Osteocyte (in vitro differentiated cells): ENCODE measurements at regions not wholly inside any gene's neighbourhood (a gene's known extent, or its start where the extent isn't known, plus 50 kb on each side); places are given as distances from the start of the nearest gene placed in this dataset.

ENCODE experiments used
- DNase-seq: peaks from one replicate; pipeline ENCODE4 v3.0.0; 2021; ENCODE audit warnings: mixed read lengths; ENCODE audit not compliant: unreplicated experiment; ENCODE audit errors: extremely low spot score
- H3K27ac Mint-ChIP-seq: one replicate; pipeline ENCODE4 v1.8.0; 2021; ENCODE audit warnings: mild to moderate bottlenecking, mixed read lengths; ENCODE audit not compliant: unreplicated experiment
- H3K27me3 Mint-ChIP-seq: one replicate; pipeline ENCODE4 v1.8.0; 2021; ENCODE audit warnings: mixed read lengths; ENCODE audit not compliant: unreplicated experiment
- H3K36me3 Mint-ChIP-seq: one replicate; pipeline ENCODE4 v1.8.0; 2021; ENCODE audit warnings: mixed read lengths; ENCODE audit not compliant: unreplicated experiment
- H3K4me1 Mint-ChIP-seq: one replicate; pipeline ENCODE4 v1.8.0; 2021; ENCODE audit warnings: mixed read lengths; ENCODE audit not compliant: unreplicated experiment
- H3K4me3 Mint-ChIP-seq: one replicate; pipeline ENCODE4 v1.8.0; 2021; ENCODE audit warnings: mild to moderate bottlenecking, moderate library complexity, mixed read lengths; ENCODE audit not compliant: unreplicated experiment
- H3K9me3 Mint-ChIP-seq: one replicate; pipeline ENCODE4 v1.8.0; 2021; ENCODE audit warnings: mixed read lengths; ENCODE audit not compliant: unreplicated experiment
- CTCF ChIP-seq: fragments of 200-600 bp; sonication (generic); IDR thresholded peaks from 2 replicates; pipeline ENCODE4 v1.5.0; 2021; ENCODE audit warnings: antibody characterized with exemption, mild to moderate bottlenecking, moderate library complexity

DNA sequence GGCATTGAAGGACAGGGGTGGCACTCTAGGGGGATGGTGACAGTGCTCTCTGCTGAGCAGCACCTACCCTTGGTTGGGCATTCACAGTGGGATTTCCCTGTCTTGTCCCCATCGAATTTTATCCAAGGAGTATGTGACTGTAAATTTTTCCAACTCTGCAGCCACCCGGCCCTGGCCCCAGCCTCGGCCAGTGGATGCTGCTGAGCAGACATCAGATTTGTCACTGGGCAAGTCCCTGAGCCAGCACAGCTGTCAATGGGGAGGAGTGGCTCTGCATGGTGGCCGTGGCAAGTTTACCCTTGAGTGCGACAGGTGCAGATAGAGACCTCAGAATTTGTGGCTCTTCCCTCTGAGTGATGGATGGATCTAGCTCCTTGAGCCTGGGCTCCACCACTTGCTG is 240.2 kb upstream of the CSF3R start:
- TF ChIP-seq CTCF: no peak
- no peaks in the 10 kb centered on the region for H3K36me3 Mint-ChIP-seq
- H3K27me3 Mint-ChIP-seq: no peaks in the 10 kb centered on the region
- H3K4me3 Mint-ChIP-seq: no peak overlapping the region
- H3K9me3 Mint-ChIP-seq: no peaks in the 10 kb centered on the region
- no peaks in the 10 kb centered on the region for H3K4me1 Mint-ChIP-seq
- DNase-seq: no peak
- no peak overlapping the region for H3K27ac Mint-ChIP-seq

DNA sequence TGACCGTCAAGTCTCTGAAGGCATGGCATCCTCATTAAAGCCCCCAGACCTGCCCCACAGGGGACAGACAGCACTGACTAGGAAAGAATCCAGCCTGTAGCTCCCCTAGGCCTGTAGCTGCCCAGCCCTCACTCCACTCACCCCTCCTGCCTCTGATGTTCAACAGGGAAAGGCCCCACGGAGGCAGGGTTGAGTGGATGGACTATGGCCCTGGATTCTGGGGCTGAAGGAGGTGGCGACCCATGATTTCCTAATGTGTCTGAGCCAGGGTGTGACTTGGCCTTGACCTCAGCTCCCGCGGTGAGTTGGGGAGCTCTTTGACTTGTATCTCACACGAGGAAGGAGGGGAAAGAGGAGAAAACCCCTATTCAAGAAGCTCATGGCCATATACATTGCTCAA is 238.5 kb upstream of the CSF3R start:
- Mint-ChIP-seq H3K9me3 (no peaks in the 10 kb centered on the region), H3K36me3 (no peaks in the 10 kb centered on the region), H3K27me3 (no peaks in the 10 kb centered on the region), H3K4me3 (no peak overlapping the region), H3K27ac (no peak overlapping the region), H3K4me1 (no peaks in the 10 kb centered on the region)
- DNase-seq: no peak
- TF ChIP-seq CTCF: no peak

GRCh38 chr1:36717431-36717830 is 234.7 kb upstream of the CSF3R start:
- DNase-seq: no peak
- H3K27me3 Mint-ChIP-seq: no peaks in the 10 kb centered on the region
- H3K27ac Mint-ChIP-seq: no peak overlapping the region
- TF ChIP-seq CTCF: no peak
- no peaks in the 10 kb centered on the region for H3K36me3 Mint-ChIP-seq
- no peaks in the 10 kb centered on the region for H3K4me1 Mint-ChIP-seq
- H3K4me3 Mint-ChIP-seq: no peak overlapping the region
- H3K9me3 Mint-ChIP-seq: no peaks in the 10 kb centered on the region

- Mint-ChIP-seq H3K36me3 (no peaks in the 10 kb centered on the region), H3K27me3 (peaks cover 6% of the 10 kb centered on the region), H3K9me3 (no peaks in the 10 kb centered on the region), H3K4me1 (no peaks in the 10 kb centered on the region), H3K4me3 (no peak overlapping the region), H3K27ac (no peak overlapping the region)
- DNase-seq: no peak
- no peak for TF ChIP-seq CTCF
Measured at GRCh38 chr1:36715797-36716196, 233.1 kb upstream of the CSF3R start.

DNA sequence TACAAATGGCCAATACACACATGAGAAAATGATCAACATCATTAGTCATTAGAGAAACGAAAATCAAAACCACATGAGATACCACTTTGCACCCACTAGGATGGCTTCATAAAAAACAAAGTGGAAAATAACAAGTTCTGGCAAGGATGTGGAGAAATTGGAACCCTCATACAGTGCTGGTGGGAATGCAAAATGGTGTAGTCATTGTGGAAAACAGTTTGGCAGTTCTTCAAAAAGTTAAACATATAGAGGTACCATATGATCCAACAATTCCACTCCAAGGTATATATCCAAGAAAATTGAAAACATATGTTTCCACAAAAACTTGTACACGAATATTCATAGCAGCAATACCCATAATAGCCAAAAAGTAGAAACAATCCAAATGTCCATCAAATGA is 231.6 kb upstream of the CSF3R start:
- TF ChIP-seq CTCF: no peak
- no peaks in the 10 kb centered on the region for H3K9me3 Mint-ChIP-seq
- H3K27ac Mint-ChIP-seq: no peak overlapping the region
- H3K27me3 Mint-ChIP-seq: peaks cover 10% of the 10 kb centered on the region
- H3K4me1 Mint-ChIP-seq: no peaks in the 10 kb centered on the region
- DNase-seq: no peak
- H3K4me3 Mint-ChIP-seq: no peak overlapping the region
- H3K36me3 Mint-ChIP-seq: no peaks in the 10 kb centered on the region
